ENCODE measurements at regions not wholly inside any gene's neighbourhood (a gene's known extent, or its start where the extent isn't known, plus 50 kb on each side); places are given as distances from the start of the nearest gene placed in this dataset.

- no TSS peak for BruUV-seq (replicated peaks)
- intact Hi-C loops (cut with micrococcal nuclease), result no loop called here
- H3K27me3 ChIP-seq (ENCODE audit: control insufficient read depth in 2 of 2, insufficient read depth in 2 of 2, low read length in 2 of 2), result no peaks in the 10 kb centered on the region
Measured at GRCh38 chr4:106471151-106471550, 102.6 kb upstream of the GIMD1 start.

More at GRCh38 chr4:106471151-106471550, 102.6 kb upstream of the GIMD1 start:
- ChIA-PET CTCF (no interaction called here), POLR2A (no interaction called here)
- H3K79me2 ChIP-seq (ENCODE audit: control insufficient read depth, insufficient read depth, low read length), result no peaks in the 10 kb centered on the region
- no peaks in the 10 kb centered on the region for H3K4me1 ChIP-seq (ENCODE audit: control insufficient read depth, extremely low read depth, insufficient read depth, low read length)
- H3K36me3 ChIP-seq (ENCODE audit: control insufficient read depth in 2 of 2, extremely low read depth in 1 of 2, insufficient read depth in 2 of 2, low read length in 2 of 2), result no peaks in the 10 kb centered on the region
- DNase-seq (ENCODE audit: low read depth, low spot score) (no peak), FAIRE-seq (no peak)
- no peak overlapping the region for H2AFZ ChIP-seq (ENCODE audit: low read depth, low read length)
- no peaks in the 10 kb centered on the region for H3K9me3 ChIP-seq (replicated peaks; ENCODE audit: control insufficient read depth, insufficient read depth, low read length)
- H3K9ac ChIP-seq (replicated peaks; ENCODE audit: extremely low read depth, insufficient read depth, low read length), result no peak overlapping the region
- H3K4me2 ChIP-seq (ENCODE audit: insufficient read depth, low read length), result no peak overlapping the region
- no peaks in the 10 kb centered on the region for H4K20me1 ChIP-seq (replicated peaks; ENCODE audit: control insufficient read depth, extremely low read depth, insufficient read depth, low read length)
- TF ChIP-seq POLR2AphosphoS5 (IDR thresholded peaks at IDR 0.05; ENCODE audit: insufficient read depth, low read depth, low read length), result no peak
- TF ChIP-seq CTCF (IDR thresholded peaks at IDR 0.05; ENCODE audit: extremely low read depth in 1 of 2, insufficient read depth in 1 of 2, low read depth in 1 of 2, low read length in 2 of 2), result no peak
- no peak for TF ChIP-seq MYC (IDR thresholded peaks at IDR 0.05; ENCODE audit: low read depth, low read length)
- no peak for TF ChIP-seq MAX (IDR thresholded peaks at IDR 0.05; ENCODE audit: insufficient read depth, insufficient read length)
- no peak for TF ChIP-seq JUN (IDR thresholded peaks at IDR 0.05; ENCODE audit: borderline replicate concordance, insufficient read depth, insufficient read length, low read depth)
- no peak for TF ChIP-seq POLR2A (IDR thresholded peaks at IDR 0.05; ENCODE audit: low read depth, low read length)
- TF ChIP-seq GATA2 (IDR thresholded peaks at IDR 0.05; ENCODE audit: insufficient read depth, insufficient read length, low read depth, low read length), result no peak
- no peak for TF ChIP-seq EZH2 (IDR thresholded peaks at IDR 0.05; ENCODE audit: borderline replicate concordance, low read depth, low read length, severe bottlenecking)
- no peak for TF ChIP-seq FOS (IDR thresholded peaks at IDR 0.05; ENCODE audit: borderline replicate concordance, insufficient read depth, low read length)
- H3K9me1 ChIP-seq (replicated peaks; ENCODE audit: control insufficient read depth, extremely low read depth, insufficient read depth, low read length), result no peaks in the 10 kb centered on the region
- dilution Hi-C loops (cut with MboI; ENCODE audit: extremely low pct_ligation_motif_present, low sequenced_read_pairs), result no loop called here
- no peak overlapping the region for H3K4me3 ChIP-seq (replicated peaks in 1 of 3; ENCODE audit: insufficient read depth in 1 of 3, low read depth in 1 of 3, low read length in 3 of 3)
- H3K27ac ChIP-seq (ENCODE audit: insufficient read depth, low read depth, low read length), result no peak overlapping the region

All from endothelial cell of umbilical vein (primary cell).